ENCODE measurements at regions not wholly inside any gene's neighbourhood (a gene's known extent, or its start where the extent isn't known, plus 50 kb on each side); places are given as distances from the start of the nearest gene placed in this dataset.

DNA sequence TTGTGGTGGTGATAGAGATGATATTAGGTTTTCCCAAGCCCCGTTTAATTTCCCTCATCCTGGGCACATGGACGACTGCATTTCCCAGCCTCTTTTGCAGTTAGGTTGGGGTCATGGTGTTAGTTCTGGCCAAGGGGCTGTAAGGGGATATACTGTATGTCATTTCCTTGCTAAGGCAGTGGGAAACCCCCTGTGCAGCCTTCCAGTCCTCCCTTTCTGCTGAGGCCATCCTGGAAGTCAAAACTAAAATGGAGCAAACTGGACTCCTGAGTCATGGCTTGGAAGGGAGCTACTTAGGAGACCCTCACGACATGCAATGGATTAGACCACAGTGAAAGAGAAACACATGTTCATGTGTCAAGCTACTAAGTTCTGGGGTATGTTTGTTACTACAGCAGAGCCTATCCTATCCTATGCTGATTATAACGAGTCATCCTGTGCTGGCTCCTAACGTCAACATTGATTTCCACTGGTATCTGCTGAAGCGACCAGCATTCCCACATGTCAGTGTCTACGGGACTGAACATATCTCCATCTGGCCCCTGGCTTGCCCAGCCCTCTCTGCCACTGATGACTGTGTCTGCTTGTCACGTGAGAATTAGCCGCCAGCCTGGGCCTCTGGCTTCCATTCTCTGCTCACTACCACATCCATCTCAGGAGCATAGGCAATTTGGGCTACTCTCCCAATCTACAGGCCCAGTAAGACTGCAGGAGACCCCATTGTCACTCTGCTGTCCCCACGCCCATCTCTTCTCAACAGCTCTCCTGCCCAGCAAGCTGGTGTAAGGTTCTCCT is 85.6 kb upstream of the MEF2A start:
- H3K9me3 ChIP-seq = no peaks in the 10 kb centered on the region
- Mint-ChIP-seq H3K4me3 (ENCODE audit: unreplicated experiment) (no peak overlapping the region), H3K27me3 (ENCODE audit: insufficient read depth, unreplicated experiment) (peaks cover 5% of the 10 kb centered on the region), H3K36me3 (ENCODE audit: insufficient read depth, unreplicated experiment) (no peaks in the 10 kb centered on the region), H3K4me1 (ENCODE audit: low read depth, unreplicated experiment) (no peaks in the 10 kb centered on the region), H3K27ac (ENCODE audit: unreplicated experiment) (no peak overlapping the region), H3K9me3 (ENCODE audit: unreplicated experiment) (no peaks in the 10 kb centered on the region)
- POLR2A ChIA-PET = no interaction called here
- CTCF ChIA-PET = no interaction called here
- H3K4me3 ChIP-seq (ENCODE audit: low read depth, low read length) = no peak overlapping the region
- intact Hi-C loops (cut with micrococcal nuclease; ENCODE audit: unreplicated experiment) = no loop called here
- no peaks in the 10 kb centered on the region for H3K36me3 ChIP-seq (ENCODE audit: control insufficient read depth, insufficient read depth, low read length)
- no peaks in the 10 kb centered on the region for H3K27me3 ChIP-seq (replicated peaks; ENCODE audit: control insufficient read depth, insufficient read depth, low read length)
- H3K4me1 ChIP-seq = no peaks in the 10 kb centered on the region
- no TSS peak for BruUV-seq (replicated peaks)
- no peak for TF ChIP-seq CTCF (IDR thresholded peaks at IDR 0.05; ENCODE audit: insufficient read depth in 1 of 2, low read depth in 1 of 2, low read length in 1 of 2, severe bottlenecking in 1 of 2, unreplicated experiment in 1 of 2)
- DNase-seq = no peak

- H3K36me3 ChIP-seq (ENCODE audit: control insufficient read depth, insufficient read depth, low read length) = no peaks in the 10 kb centered on the region
- CTCF ChIA-PET = no interaction called here
- Mint-ChIP-seq H3K4me3 (ENCODE audit: unreplicated experiment) (no peak overlapping the region), H3K27ac (ENCODE audit: unreplicated experiment) (no peak overlapping the region), H3K9me3 (ENCODE audit: unreplicated experiment) (no peaks in the 10 kb centered on the region), H3K36me3 (ENCODE audit: insufficient read depth, unreplicated experiment) (no peaks in the 10 kb centered on the region), H3K27me3 (ENCODE audit: insufficient read depth, unreplicated experiment) (peaks cover 5% of the 10 kb centered on the region), H3K4me1 (ENCODE audit: low read depth, unreplicated experiment) (peaks cover 8% of the 10 kb centered on the region)
- H3K4me3 ChIP-seq (ENCODE audit: low read depth, low read length) = no peak overlapping the region
- POLR2A ChIA-PET = no interaction called here
- no peak for DNase-seq
- no peaks in the 10 kb centered on the region for H3K4me1 ChIP-seq
- no peak for TF ChIP-seq CTCF (IDR thresholded peaks at IDR 0.05; ENCODE audit: insufficient read depth in 1 of 2, low read depth in 1 of 2, low read length in 1 of 2, severe bottlenecking in 1 of 2, unreplicated experiment in 1 of 2)
- H3K9me3 ChIP-seq = no peaks in the 10 kb centered on the region
- intact Hi-C loops (cut with micrococcal nuclease; ENCODE audit: unreplicated experiment) = no loop called here
- H3K27me3 ChIP-seq (replicated peaks; ENCODE audit: control insufficient read depth, insufficient read depth, low read length) = no peaks in the 10 kb centered on the region
- BruUV-seq (replicated peaks) = no TSS peak
These were observed 84.5 kb upstream of the MEF2A start for GRCh38 chr15:99481113-99481950.

DNA sequence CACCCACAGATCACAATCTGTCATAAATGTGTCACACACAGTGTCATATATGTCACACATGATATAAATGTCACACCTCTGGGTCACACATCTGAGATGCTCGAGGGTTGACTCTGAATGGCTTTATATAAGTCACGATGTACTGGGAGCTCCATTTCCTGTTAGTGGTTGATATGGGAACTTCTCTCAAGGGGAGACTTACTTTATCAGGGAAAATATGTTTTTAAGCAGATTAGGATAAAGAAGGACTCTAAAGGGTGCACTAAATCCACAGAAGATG is 83.9 kb upstream of the MEF2A start:
- peaks cover 9% of the 10 kb centered on the region for H3K4me1 Mint-ChIP-seq (ENCODE audit: low read depth, unreplicated experiment)

More for the DNA sequence above, 83.9 kb upstream of the MEF2A start:
- BruUV-seq (replicated peaks) = no TSS peak
- Histone ChIP-seq H3K9me3 (no peaks in the 10 kb centered on the region), H3K27me3 (replicated peaks; ENCODE audit: control insufficient read depth, insufficient read depth, low read length) (no peaks in the 10 kb centered on the region), H3K4me3 (ENCODE audit: low read depth, low read length) (no peak overlapping the region), H3K36me3 (ENCODE audit: control insufficient read depth, insufficient read depth, low read length) (no peaks in the 10 kb centered on the region), H3K4me1 (no peaks in the 10 kb centered on the region)
- DNase-seq = no peak
- CTCF ChIA-PET = no interaction called here
- H3K27me3 Mint-ChIP-seq (ENCODE audit: insufficient read depth, unreplicated experiment) = peaks cover 5% of the 10 kb centered on the region
- POLR2A ChIA-PET = no interaction called here
- no peak overlapping the region for H3K27ac Mint-ChIP-seq (ENCODE audit: unreplicated experiment)
- H3K9me3 Mint-ChIP-seq (ENCODE audit: unreplicated experiment) = no peaks in the 10 kb centered on the region
- no peak for TF ChIP-seq CTCF (IDR thresholded peaks at IDR 0.05; ENCODE audit: insufficient read depth in 1 of 2, low read depth in 1 of 2, low read length in 1 of 2, severe bottlenecking in 1 of 2, unreplicated experiment in 1 of 2)
- H3K4me3 Mint-ChIP-seq (ENCODE audit: unreplicated experiment) = no peak overlapping the region
- H3K36me3 Mint-ChIP-seq (ENCODE audit: insufficient read depth, unreplicated experiment) = no peaks in the 10 kb centered on the region
- intact Hi-C loops (cut with micrococcal nuclease; ENCODE audit: unreplicated experiment) = no loop called here

All from Caco-2 (cell line).